Neuron (in vitro differentiated cells): ENCODE measurements at regions not wholly inside any gene's neighbourhood (a gene's known extent, or its start where the extent isn't known, plus 50 kb on each side); places are given as distances from the start of the nearest gene placed in this dataset.

Experiments
- H2AFZ ChIP-seq: one replicate; pipeline ENCODE4 v1.6.1; 2013; ENCODE audit warnings: low read depth, mild to moderate bottlenecking, inconsistent platforms, low read length, moderate library complexity
- H3K27me3 ChIP-seq: one replicate; pipeline ENCODE4 v1.6.1; 2013; ENCODE audit warnings: low read length; ENCODE audit not compliant: insufficient read depth
- H3K36me3 ChIP-seq: one replicate; pipeline ENCODE4 v1.6.1; 2013; ENCODE audit warnings: low read length; ENCODE audit not compliant: insufficient read depth
- H3K4me1 ChIP-seq: one replicate; pipeline ENCODE4 v1.6.1; 2013; ENCODE audit warnings: low read length; ENCODE audit not compliant: insufficient read depth
- H3K4me3 ChIP-seq: 2 replicates; pipeline ENCODE4 v1.5.1; 2013; ENCODE audit warnings: mild to moderate bottlenecking, low read length, moderate library complexity
- H3K9me3 ChIP-seq: one replicate; pipeline ENCODE4 v1.6.1; 2013; ENCODE audit warnings: low read length

- no peaks in the 10 kb centered on the region for H3K9me3 ChIP-seq
- no peaks in the 10 kb centered on the region for H3K27me3 ChIP-seq
- H3K36me3 ChIP-seq: no peaks in the 10 kb centered on the region
Observed at GRCh38 chr11:127236776-127237175, 236.2 kb upstream of the KIRREL3 start.

DNA sequence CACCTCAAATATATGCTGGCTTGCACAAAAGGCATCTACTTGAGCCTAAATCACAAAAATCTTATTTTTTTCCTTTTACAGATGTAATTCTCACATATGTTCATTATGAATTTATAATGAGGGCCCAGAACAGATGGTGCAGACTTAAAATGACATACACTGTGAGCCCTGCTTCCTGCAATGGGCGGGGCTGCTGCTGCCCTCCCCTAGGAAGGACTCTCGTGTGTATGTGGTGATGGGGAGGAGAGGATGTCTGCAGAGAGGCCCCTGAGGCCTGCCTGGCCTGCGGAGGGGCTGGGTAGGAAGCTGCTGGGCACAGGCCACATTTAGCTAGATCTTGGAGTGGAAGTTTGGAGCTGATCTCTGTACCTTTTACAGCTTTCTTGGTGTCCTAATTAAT lies 233.4 kb upstream of the KIRREL3 start:
- Histone ChIP-seq H3K9me3 (no peaks in the 10 kb centered on the region), H3K27me3 (no peaks in the 10 kb centered on the region), H3K4me1 (no peaks in the 10 kb centered on the region), H2AFZ (no peak overlapping the region), H3K4me3 (no peak overlapping the region), H3K36me3 (no peaks in the 10 kb centered on the region)

More at GRCh38 chr11:127236776-127237175, 236.2 kb upstream of the KIRREL3 start:
- Histone ChIP-seq H3K4me3 (no peak overlapping the region), H3K4me1 (no peaks in the 10 kb centered on the region), H2AFZ (no peak overlapping the region)

- H3K36me3 ChIP-seq: no peaks in the 10 kb centered on the region
- no peak overlapping the region for H3K4me3 ChIP-seq
- no peaks in the 10 kb centered on the region for H3K4me1 ChIP-seq
Observed at GRCh38 chr11:127230392-127230791, 229.8 kb upstream of the KIRREL3 start.

GRCh38 chr11:127226949-127227348 lies 226.4 kb upstream of the KIRREL3 start:
- Histone ChIP-seq H3K4me1 (no peaks in the 10 kb centered on the region), H3K4me3 (no peak overlapping the region), H3K36me3 (no peaks in the 10 kb centered on the region), H3K9me3 (no peaks in the 10 kb centered on the region), H3K27me3 (no peaks in the 10 kb centered on the region), H2AFZ (no peak overlapping the region)

More at GRCh38 chr11:127230392-127230791, 229.8 kb upstream of the KIRREL3 start:
- Histone ChIP-seq H3K27me3 (no peaks in the 10 kb centered on the region), H3K9me3 (no peaks in the 10 kb centered on the region), H2AFZ (no peak overlapping the region)

DNA sequence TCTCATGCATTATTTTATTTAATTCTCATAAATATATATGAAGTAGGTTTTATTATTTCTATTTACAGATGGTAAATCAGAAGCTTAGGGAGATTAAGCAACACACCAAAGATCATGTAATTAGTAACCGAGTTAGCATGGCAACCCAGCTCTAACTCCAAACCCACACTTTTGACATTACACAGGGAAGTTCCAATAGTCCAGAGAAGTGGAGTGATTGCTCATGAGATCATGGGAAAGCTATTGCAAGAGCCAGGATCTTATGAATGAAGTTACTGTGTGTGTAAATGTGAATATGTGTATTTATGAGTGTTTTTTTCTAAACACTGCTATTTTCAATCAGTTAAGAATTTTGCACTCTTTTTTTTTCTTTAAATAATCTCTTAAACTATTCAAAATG lies 225.8 kb upstream of the KIRREL3 start:
- no peak overlapping the region for H3K4me3 ChIP-seq
- no peaks in the 10 kb centered on the region for H3K4me1 ChIP-seq
- no peak overlapping the region for H2AFZ ChIP-seq
- H3K9me3 ChIP-seq: no peaks in the 10 kb centered on the region
- no peaks in the 10 kb centered on the region for H3K36me3 ChIP-seq
- no peaks in the 10 kb centered on the region for H3K27me3 ChIP-seq

DNA sequence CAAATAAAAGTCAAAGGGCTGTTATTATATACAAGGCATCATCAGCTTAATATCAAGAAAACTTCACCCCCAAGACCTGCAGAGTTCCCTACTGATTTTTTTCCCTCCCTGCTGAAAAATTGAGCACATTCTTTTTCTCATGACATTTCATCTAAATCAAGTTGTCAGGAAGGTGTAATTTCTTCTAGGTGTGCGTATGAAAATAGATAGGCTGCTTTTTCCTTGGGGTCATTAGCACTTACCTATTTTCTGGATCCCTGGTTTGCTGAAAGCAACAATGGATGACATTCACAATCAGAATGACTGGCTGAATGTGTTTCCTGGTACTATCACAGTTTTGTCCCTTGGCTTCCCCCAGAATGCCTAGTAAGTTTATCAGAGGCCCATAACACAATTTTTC lies 225.0 kb upstream of the KIRREL3 start:
- H3K4me3 ChIP-seq: no peak overlapping the region
- H3K4me1 ChIP-seq: no peaks in the 10 kb centered on the region
- H3K27me3 ChIP-seq: no peaks in the 10 kb centered on the region
- no peaks in the 10 kb centered on the region for H3K9me3 ChIP-seq
- H2AFZ ChIP-seq: no peak overlapping the region
- no peaks in the 10 kb centered on the region for H3K36me3 ChIP-seq

- no peaks in the 10 kb centered on the region for H3K27me3 ChIP-seq
- H3K36me3 ChIP-seq: no peaks in the 10 kb centered on the region
- H2AFZ ChIP-seq: no peak overlapping the region
- H3K9me3 ChIP-seq: no peaks in the 10 kb centered on the region
- no peaks in the 10 kb centered on the region for H3K4me1 ChIP-seq
- no peak overlapping the region for H3K4me3 ChIP-seq
Observed at GRCh38 chr11:127224276-127224675, 223.7 kb upstream of the KIRREL3 start.

GRCh38 chr11:127223633-127224032 lies 223.1 kb upstream of the KIRREL3 start:
- Histone ChIP-seq H3K27me3 (no peaks in the 10 kb centered on the region), H3K4me1 (no peaks in the 10 kb centered on the region), H3K4me3 (no peak overlapping the region), H3K36me3 (no peaks in the 10 kb centered on the region), H3K9me3 (no peaks in the 10 kb centered on the region), H2AFZ (no peak overlapping the region)

- no peak overlapping the region for H3K4me3 ChIP-seq
Observed at GRCh38 chr11:127223026-127223425, 222.5 kb upstream of the KIRREL3 start.

GRCh38 chr11:127219704-127220103 lies 219.1 kb upstream of the KIRREL3 start:
- no peaks in the 10 kb centered on the region for H3K4me1 ChIP-seq
- H3K36me3 ChIP-seq: no peaks in the 10 kb centered on the region
- no peaks in the 10 kb centered on the region for H3K9me3 ChIP-seq
- H3K4me3 ChIP-seq: no peak overlapping the region
- H2AFZ ChIP-seq: no peak overlapping the region
- no peaks in the 10 kb centered on the region for H3K27me3 ChIP-seq

More at GRCh38 chr11:127223026-127223425, 222.5 kb upstream of the KIRREL3 start:
- no peaks in the 10 kb centered on the region for H3K9me3 ChIP-seq
- H3K4me1 ChIP-seq: no peaks in the 10 kb centered on the region
- H2AFZ ChIP-seq: no peak overlapping the region
- H3K27me3 ChIP-seq: no peaks in the 10 kb centered on the region
- no peaks in the 10 kb centered on the region for H3K36me3 ChIP-seq

- no peaks in the 10 kb centered on the region for H3K27me3 ChIP-seq
Observed at GRCh38 chr11:127218275-127218608, 217.7 kb upstream of the KIRREL3 start.

GRCh38 chr11:127217452-127218274 lies 217.1 kb upstream of the KIRREL3 start:
- Histone ChIP-seq H3K36me3 (no peaks in the 10 kb centered on the region), H3K9me3 (no peaks in the 10 kb centered on the region), H3K4me3 (no peak overlapping the region), H2AFZ (no peak overlapping the region), H3K4me1 (no peaks in the 10 kb centered on the region), H3K27me3 (no peaks in the 10 kb centered on the region)

More at GRCh38 chr11:127218275-127218608, 217.7 kb upstream of the KIRREL3 start:
- Histone ChIP-seq H3K36me3 (no peaks in the 10 kb centered on the region), H3K9me3 (no peaks in the 10 kb centered on the region), H3K4me1 (no peaks in the 10 kb centered on the region), H3K4me3 (no peak overlapping the region), H2AFZ (no peak overlapping the region)

- Histone ChIP-seq H3K4me1 (no peaks in the 10 kb centered on the region), H3K4me3 (no peak overlapping the region), H3K27me3 (no peaks in the 10 kb centered on the region), H3K36me3 (no peaks in the 10 kb centered on the region), H3K9me3 (no peaks in the 10 kb centered on the region), H2AFZ (no peak overlapping the region)
Observed at GRCh38 chr11:127205688-127206217, 205.2 kb upstream of the KIRREL3 start.
